ENCODE measurements at regions not wholly inside any gene's neighbourhood (a gene's known extent, or its start where the extent isn't known, plus 50 kb on each side); places are given as distances from the start of the nearest gene placed in this dataset.

DNA sequence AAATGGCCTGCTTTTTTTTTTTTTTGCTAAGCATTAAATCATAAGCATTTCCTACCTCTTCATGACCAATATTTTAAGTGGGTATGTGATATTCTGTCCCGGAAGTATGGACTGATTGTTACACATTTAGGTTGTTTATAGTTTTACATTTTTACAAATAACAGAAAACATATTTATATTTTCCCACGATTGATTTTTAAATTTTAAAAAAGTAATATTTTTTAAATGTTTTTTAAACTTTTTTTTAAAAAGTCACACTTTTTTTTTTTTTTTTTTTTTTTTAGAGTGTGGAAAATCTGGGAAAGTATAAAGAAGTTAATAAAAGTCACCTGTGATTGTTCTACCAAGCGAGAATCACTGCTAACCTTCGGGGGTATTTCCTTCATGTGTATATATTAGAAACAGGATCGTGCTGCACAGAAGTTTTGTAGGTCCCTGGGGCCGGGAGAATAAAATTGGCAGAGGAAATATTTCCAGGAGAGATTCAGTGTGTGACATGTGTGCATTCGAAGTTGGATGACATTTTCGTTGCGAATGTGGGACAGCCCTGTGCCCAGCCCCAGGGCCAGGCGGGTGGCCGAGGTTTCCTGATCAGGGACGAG lies 173.1 kb downstream of the CDC5L start:
- TF ChIP-seq, protein P1, sequence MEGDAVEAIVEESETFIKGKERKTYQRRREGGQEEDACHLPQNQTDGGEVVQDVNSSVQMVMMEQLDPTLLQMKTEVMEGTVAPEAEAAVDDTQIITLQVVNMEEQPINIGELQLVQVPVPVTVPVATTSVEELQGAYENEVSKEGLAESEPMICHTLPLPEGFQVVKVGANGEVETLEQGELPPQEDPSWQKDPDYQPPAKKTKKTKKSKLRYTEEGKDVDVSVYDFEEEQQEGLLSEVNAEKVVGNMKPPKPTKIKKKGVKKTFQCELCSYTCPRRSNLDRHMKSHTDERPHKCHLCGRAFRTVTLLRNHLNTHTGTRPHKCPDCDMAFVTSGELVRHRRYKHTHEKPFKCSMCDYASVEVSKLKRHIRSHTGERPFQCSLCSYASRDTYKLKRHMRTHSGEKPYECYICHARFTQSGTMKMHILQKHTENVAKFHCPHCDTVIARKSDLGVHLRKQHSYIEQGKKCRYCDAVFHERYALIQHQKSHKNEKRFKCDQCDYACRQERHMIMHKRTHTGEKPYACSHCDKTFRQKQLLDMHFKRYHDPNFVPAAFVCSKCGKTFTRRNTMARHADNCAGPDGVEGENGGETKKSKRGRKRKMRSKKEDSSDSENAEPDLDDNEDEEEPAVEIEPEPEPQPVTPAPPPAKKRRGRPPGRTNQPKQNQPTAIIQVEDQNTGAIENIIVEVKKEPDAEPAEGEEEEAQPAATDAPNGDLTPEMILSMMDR (IDR thresholded peaks at IDR 0.05; ENCODE audit: low read depth, low read length): no peak
- DNase-seq (ENCODE audit: extremely low read depth, low read depth): no peak

DNA sequence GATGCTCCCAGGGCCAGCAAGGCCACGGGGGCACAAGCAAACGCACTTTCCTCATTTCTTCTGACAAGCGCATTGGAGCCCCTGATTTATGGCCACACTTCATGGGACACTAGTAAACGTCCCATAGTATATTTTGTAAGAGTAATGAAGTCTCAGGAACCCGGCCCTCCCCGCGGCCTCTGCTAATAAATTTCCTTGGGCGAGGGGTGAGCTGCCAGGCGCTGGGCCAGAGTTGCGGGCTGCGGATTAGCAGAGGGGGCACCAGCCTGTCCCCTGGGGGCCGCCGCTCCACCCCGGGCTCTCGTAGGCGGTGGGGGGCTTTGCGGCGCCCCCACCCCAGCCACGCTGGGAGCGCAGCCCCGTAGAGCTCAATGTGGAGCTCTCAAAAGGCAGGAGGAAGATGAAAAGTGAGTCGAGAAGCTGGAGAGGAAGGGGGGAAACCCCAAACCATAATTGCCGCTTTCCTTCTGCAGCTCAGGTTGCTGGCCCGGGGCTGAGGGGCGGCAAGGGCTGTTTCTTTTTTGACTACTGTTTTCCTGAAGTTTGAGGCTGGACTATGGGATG lies 173.6 kb downstream of the CDC5L start:
- TF ChIP-seq, protein P1 (IDR thresholded peaks at IDR 0.05; ENCODE audit: low read depth, low read length): no peak
- no peak for DNase-seq (ENCODE audit: extremely low read depth, low read depth)

DNA sequence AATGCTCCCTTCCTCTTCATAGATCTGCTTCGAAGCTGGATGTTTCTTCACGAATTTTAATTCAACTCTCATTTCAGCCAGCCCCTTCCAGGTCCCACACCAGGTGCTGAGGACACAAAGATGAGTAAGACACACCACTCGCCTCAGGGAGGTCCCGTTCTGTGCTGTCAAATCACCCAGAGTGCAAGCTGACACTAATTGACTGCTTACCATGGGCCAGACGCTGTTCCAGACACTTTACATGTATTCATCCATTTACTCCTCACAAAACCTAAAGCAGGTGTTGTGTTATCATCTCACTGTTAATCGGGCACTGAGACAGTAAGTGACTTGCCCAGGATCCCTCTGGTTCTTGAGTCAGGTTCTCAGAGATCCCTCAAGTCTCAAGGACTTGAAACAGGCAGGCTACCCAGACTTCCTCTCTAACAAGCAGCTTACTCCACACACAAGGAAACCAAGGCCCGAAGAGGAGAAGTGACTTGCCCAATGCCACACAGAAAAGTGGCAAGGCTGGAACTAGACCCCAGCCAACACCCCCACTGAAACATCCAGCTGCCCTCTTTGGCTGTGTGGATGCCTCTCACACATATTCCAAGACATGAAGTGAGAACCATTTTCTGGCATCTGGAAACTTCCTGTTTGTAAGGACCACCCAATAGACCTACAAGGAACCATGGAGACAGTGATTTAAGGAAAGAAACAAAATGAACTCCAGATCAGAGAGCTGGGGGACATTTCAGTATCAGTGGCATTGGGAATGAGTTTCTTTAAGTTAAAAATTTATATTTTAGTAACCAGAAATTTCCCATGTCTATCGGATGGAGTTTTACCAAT lies 174.5 kb downstream of the CDC5L start:
- DNase-seq (ENCODE audit: extremely low read depth, low read depth): no peak
- TF ChIP-seq, protein P1 (IDR thresholded peaks at IDR 0.05; ENCODE audit: low read depth, low read length): no peak

DNA sequence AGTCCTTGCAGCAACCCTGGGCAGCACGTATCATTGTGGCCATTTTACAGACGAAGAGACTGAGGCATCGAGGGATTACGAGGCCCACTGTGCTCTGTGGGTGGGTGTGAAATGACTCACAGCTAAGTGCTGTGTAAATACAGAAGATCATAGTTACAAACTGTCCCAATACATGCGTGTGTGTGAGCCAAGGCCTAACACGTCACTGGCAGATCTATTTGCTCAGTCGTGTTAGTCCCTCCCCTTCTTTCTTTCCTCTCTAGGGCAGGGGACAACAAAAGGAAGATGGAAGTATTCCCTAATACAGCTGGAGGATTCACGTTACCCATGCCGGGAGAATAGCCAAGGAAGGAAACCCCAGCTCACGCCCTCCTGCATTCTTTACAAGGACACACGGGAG lies 175.9 kb downstream of the CDC5L start:
- no peak for DNase-seq (ENCODE audit: extremely low read depth, low read depth)
- TF ChIP-seq, protein P1 (IDR thresholded peaks at IDR 0.05; ENCODE audit: low read depth, low read length): no peak

DNA sequence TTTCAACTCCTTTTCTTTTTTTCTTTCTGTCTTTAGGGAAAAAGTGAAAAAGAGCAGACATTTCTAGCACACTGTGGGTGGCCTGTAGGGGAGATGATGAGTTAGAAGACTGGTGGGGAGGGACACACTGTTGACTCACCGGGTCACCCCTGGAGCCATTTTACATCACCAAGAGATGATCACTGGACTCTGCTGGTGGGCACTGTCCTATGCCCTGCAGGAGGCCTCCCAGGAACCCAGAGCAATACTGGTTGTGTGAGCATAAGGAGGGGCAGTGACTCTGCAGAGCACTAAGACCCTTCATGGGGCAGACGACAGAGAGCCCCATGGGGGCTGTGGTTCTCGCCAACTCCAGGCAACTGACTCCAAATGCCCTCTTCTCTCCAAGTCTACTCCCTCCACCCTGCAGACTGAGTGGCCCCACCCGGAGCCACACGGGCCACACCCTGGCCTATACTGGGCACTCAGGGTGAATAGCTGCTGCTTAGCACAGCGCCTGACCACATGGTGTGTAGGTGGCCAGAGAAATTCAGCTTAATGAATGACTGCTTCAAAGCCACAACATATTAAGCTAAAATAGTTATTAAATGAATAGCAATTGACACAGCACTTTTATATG lies 177.5 kb downstream of the CDC5L start:
- DNase-seq (ENCODE audit: extremely low read depth, low read depth): no peak
- TF ChIP-seq, protein P1 (IDR thresholded peaks at IDR 0.05; ENCODE audit: low read depth, low read length): no peak

DNA sequence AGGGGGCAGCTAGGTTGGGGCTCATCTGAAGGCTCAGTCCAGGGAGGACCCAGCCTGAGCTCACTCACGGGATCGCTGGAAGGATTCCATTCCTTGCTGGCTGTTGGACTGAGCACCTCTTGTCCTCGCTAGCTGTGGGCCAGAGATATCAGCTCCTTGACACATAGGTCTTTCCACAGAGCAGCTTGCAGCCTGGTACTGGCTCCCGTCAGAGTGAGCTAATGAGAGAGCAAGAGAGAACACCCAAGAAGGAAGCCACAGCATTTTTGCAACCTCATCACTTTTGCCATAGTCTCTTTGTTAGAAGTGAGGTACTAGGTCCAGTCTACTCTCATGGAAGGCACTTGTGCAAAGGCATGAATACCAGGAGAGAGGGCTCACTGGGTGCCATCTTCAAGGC lies 179.9 kb downstream of the CDC5L start:
- TF ChIP-seq, protein P1 (IDR thresholded peaks at IDR 0.05; ENCODE audit: low read depth, low read length): no peak
- DNase-seq (ENCODE audit: extremely low read depth, low read depth): no peak

DNA sequence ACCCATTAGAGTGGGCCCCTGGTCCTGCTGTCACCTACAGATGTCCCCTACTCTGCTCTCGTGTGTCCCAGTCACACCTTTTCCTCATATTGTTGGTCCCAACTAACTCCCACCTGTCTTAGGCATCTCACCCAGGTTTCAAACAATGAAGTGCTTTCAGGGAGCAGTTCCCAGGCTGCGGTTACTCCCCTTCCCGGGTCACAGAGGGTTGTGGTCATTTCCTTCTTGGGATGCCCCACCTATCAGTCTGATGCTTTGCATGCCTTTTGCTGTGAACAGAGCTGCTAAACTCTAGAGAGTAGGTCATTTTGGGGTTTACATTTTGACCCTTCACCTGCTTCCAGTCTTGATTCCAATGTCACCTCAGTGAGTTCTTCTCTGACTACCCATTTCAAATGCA lies 181.6 kb downstream of the CDC5L start:
- TF ChIP-seq, protein P1 (IDR thresholded peaks at IDR 0.05; ENCODE audit: low read depth, low read length): no peak
- DNase-seq (ENCODE audit: extremely low read depth, low read depth): no peak
